ENCODE measurements at regions not wholly inside any gene's neighbourhood (a gene's known extent, or its start where the extent isn't known, plus 50 kb on each side); places are given as distances from the start of the nearest gene placed in this dataset.

DNA sequence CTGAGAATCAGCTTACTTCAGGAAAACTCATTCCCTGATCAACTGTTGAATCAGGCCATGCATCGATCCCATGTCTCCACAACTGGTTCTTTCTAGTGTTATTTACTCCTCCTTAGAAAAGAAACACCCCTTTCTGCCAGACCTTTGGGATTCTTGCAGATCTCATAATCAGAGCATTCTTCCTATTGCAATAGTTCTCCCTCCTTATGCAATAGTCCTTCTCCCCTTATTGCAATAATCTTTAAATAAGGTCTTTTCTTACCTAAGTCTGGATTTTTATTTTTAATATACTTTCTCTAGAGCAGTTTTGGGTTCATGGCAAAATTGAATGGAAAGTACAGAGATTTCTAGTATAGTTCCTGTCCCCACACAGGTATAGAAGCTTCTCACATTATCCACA lies 141.9 kb upstream of the SGO1 start:
- TF ChIP-seq EZH2 (IDR thresholded peaks at IDR 0.05; ENCODE audit: low read depth, low read length, severe bottlenecking) (no peak), ASH2L (IDR thresholded peaks at IDR 0.05; ENCODE audit: low read length) (no peak), SRF (IDR thresholded peaks at IDR 0.05; ENCODE audit: low read depth, low read length) (no peak), TBP (IDR thresholded peaks at IDR 0.05; ENCODE audit: low read depth, low read length) (no peak), CREB1 (IDR thresholded peaks at IDR 0.05) (no peak), BRCA1 (IDR thresholded peaks at IDR 0.05; ENCODE audit: low read depth, low read length) (no peak), PHF8 (conservative IDR thresholded peaks at IDR 0.05; ENCODE audit: low read depth, low read length) (no peak), EP300 (IDR thresholded peaks at IDR 0.05; ENCODE audit: borderline replicate concordance in 1 of 2, low read depth in 2 of 2, low read length in 2 of 2) (no peak), RNF2 (IDR thresholded peaks at IDR 0.05; ENCODE audit: borderline replicate concordance, low read depth, low read length, missing control alignments, poor library complexity, severe bottlenecking) (no peak)
- TF ChIP-seq, protein P1, sequence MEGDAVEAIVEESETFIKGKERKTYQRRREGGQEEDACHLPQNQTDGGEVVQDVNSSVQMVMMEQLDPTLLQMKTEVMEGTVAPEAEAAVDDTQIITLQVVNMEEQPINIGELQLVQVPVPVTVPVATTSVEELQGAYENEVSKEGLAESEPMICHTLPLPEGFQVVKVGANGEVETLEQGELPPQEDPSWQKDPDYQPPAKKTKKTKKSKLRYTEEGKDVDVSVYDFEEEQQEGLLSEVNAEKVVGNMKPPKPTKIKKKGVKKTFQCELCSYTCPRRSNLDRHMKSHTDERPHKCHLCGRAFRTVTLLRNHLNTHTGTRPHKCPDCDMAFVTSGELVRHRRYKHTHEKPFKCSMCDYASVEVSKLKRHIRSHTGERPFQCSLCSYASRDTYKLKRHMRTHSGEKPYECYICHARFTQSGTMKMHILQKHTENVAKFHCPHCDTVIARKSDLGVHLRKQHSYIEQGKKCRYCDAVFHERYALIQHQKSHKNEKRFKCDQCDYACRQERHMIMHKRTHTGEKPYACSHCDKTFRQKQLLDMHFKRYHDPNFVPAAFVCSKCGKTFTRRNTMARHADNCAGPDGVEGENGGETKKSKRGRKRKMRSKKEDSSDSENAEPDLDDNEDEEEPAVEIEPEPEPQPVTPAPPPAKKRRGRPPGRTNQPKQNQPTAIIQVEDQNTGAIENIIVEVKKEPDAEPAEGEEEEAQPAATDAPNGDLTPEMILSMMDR (IDR thresholded peaks at IDR 0.05; ENCODE audit: control extremely low read depth in 1 of 3, insufficient read depth in 1 of 3, low read depth in 1 of 3, low read length in 3 of 3) = no peak
- TF ChIP-seq, protein P2, sequence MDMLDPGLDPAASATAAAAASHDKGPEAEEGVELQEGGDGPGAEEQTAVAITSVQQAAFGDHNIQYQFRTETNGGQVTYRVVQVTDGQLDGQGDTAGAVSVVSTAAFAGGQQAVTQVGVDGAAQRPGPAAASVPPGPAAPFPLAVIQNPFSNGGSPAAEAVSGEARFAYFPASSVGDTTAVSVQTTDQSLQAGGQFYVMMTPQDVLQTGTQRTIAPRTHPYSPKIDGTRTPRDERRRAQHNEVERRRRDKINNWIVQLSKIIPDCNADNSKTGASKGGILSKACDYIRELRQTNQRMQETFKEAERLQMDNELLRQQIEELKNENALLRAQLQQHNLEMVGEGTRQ (IDR thresholded peaks at IDR 0.05; ENCODE audit: low read length) = no peak
